DMS 273 (cell line): ENCODE measurements at regions not wholly inside any gene's neighbourhood (a gene's known extent, or its start where the extent isn't known, plus 50 kb on each side); places are given as distances from the start of the nearest gene placed in this dataset.

Source experiments
- DNase-seq: peaks from one replicate; lab custom pipeline; 2025; ENCODE audit not compliant: unreplicated experiment; lab: John Stamatoyannopoulos, UW

DNA sequence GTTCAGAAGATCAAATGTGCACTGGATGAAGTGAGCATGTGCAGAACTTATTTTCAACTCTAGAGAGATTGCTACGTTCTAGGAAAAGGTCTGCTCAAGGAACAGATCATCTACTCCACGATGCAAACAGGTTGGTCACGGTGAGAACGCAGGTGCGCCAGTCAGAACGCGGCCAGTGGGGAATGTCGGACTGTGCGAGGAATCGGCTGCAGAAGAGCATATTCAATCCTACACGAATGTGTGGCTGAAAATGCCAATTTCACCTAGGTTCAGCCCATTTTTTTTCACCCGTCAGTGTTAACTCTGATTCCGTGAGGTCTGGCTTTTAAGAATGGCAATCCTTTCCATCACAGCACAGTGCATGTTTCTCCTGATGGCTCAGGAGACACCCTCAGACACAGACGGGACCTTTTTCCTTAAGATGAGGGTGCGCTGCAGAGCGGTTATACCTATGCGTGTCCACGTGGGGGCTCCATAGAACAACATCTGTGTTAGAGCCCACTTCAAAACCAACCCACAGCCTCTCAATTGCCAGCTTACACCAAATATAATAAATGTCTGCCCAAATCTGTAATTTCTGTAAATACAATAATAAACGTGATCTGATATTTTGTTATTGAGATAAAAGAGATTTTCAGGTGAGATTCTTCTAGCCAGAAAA lies 250.4 kb downstream of the FOXA2 start:
- peak; percentile 77 for DNase-seq

DNA sequence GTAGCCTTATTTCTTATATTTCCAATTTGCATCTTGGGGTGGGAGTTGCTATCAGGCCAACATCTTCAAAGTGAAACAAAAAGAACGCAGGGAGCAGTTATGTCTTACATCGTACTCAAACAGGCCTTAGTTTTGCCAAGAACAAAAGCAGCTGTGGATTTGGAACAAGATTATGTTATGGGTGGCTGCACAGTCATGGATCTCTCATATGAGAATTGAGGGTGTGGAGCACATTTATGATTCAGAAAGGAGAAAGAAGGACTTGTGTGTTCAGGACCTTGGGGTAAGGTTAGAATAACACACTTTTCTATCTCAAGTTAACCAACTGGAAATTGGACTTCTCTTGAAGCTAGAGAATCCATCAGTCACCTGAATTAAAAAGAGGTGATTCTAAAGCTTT lies 259.9 kb downstream of the FOXA2 start:
- no peak for DNase-seq

- DNase-seq = no peak
Measured at GRCh38 chr20:22322513-22322912, 261.9 kb downstream of the FOXA2 start.

DNA sequence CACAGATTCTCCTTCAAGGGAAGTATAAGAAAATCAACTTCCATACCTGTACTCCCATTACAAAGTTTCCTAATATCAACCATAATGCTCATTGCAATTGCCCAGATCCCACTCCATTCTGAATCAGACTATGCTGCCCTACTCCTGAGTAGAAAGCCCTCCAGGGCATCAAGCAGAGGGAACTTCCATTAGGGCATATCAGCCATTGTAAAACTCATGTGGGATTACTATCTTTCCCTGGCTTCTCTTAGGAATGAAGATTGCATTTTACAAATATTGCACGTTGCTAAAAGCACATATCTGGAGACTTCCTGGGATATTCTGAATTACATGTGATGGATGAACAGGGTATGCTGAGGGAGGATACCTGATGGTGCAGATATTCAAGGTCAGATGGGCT lies 263.2 kb downstream of the FOXA2 start:
- no peak for DNase-seq

- no peak for DNase-seq
Measured at GRCh38 chr20:22320245-22320915, 264.0 kb downstream of the FOXA2 start.

GRCh38 chr20:22315771-22316170 lies 268.6 kb downstream of the FOXA2 start:
- DNase-seq = no peak

DNA sequence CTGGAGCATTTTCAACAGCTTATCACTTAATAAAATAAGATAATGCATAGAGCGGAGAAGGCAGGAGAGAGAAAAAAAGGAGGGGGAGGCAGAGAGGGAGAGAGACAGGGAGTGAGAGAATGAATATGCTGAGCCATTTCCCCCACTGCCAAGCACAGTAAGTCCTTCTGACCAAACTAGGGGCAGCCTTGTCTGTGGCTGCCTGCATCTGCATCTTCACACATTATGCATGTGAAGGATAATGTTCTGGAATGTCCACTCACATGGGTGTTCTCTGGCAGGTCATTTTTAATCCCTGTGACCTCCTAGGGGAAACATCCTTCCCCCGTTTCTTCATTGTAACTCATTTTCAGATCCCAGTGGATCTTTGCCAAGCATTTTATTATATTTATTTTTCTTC lies 269.3 kb downstream of the FOXA2 start:
- no peak for DNase-seq

DNA sequence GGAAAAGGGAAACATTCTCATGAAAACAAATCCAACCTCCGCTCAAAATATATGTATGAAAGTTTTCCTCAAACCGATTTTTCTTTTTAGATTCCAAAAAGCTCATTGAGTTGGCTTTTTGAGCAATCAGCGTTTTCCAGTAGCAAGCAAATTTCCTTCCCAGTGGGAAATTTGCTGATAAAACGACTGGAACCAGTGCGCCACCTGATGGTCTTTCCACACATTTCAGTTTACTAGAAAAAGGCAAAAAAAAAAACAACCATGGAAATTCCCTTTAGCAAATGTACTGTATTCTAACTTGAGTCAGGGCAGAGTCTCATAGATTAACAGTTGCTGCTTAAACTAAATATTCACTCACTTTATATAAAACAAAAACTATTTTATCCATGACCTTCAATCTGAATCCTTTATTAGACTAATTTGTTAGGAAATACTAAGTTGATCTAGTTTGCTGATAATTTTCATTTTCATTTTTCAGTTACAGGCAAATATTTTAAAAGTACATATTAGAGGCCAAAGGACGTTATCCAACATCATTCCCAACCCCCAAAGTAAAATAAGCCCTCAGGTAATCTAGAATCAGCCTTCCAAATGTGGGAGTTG lies 271.5 kb downstream of the FOXA2 start:
- peak; percentile 37 for DNase-seq

DNA sequence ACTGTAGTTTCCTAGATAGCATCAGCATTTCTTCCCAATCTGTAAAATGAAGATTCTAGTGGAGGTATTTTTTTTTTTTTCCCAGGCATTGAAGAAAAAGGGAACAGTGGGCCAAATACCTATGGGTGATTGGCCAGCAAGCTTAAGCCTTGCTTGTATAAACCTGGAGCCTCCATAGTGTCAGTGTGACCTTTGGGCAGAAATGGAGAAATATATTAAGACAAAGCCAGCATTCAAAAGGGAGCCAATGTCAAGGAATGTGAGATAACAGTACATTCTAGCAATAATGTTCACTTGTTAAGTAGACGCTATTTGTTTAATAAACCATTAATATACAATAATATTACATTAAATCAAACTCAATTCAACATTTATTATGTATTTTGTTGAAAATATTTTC lies 275.4 kb downstream of the FOXA2 start:
- no peak for DNase-seq

- DNase-seq = no peak
Measured at GRCh38 chr20:22307409-22307808, 277.0 kb downstream of the FOXA2 start.

DNA sequence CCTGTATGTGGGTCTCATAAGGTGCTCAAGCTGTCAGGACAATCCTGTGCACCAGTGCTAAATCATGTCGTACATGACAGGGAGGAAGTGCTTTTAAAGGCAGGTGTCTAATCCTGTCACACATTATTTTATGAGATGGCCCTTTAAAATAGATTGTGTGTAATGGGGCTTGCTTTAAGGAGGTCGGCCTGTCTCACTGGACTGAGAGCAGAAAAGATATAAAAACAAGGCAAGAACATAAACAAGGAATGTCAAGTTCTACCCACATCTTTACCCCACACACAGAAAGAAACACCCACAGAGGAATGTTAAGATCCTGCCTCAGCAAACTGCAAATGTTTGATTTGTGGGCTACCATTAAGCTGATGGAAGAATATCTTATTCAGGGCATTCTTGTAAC lies 279.0 kb downstream of the FOXA2 start:
- DNase-seq = no peak

- DNase-seq = peak; percentile 16
Measured at GRCh38 chr20:22303523-22303922, 280.8 kb downstream of the FOXA2 start.

DNA sequence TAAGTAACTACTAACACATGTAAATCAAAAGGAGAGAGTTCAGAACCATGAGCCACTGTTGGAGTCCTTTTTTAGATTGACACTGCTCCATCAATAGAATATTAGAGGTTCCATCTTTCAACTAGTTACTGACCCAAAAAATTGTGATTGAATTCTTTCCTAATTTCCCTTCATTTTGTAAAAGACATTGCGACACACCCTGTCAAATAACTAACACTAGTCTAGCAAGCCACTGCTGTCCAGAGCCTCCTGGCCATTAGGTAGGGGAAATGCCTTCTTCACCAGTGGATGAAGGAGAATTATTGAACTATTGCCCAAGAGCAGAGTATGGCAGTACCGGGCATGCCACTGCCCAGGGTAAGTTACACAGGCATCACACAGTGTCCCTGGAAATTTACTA lies 282.3 kb downstream of the FOXA2 start:
- DNase-seq = no peak

- DNase-seq = no peak
Measured at GRCh38 chr20:22293886-22294285, 290.5 kb downstream of the FOXA2 start.

GRCh38 chr20:22289442-22289841 lies 294.9 kb downstream of the FOXA2 start:
- DNase-seq = no peak

DNA sequence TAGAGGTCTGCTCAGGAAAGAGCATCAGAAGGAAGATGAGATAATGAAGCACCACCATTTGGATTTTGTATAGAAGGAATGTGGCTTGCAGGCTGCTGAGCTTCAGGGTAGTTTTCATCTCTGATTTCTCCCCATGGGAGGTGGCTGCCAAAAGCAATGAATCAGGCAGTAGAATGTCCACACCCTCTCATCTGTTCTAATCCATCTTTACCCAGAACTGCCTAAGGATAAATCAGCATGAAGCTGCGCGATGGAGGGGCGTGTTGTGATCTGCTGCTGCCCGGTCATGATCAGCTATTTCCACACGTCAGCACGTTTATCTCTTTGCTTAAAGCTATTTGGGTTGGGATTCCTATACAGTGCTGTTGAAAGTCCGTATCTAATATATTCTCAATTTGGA lies 295.4 kb downstream of the FOXA2 start:
- no peak for DNase-seq

GRCh38 chr20:22288156-22288555 lies 296.2 kb downstream of the FOXA2 start:
- DNase-seq = no peak

GRCh38 chr20:22285555-22285954 lies 298.8 kb downstream of the FOXA2 start:
- no peak for DNase-seq

- no peak for DNase-seq
Measured at GRCh38 chr20:22282696-22283095, 301.7 kb downstream of the FOXA2 start.

- DNase-seq = no peak
Measured at GRCh38 chr20:22274330-22274729, 310.0 kb downstream of the FOXA2 start.

DNA sequence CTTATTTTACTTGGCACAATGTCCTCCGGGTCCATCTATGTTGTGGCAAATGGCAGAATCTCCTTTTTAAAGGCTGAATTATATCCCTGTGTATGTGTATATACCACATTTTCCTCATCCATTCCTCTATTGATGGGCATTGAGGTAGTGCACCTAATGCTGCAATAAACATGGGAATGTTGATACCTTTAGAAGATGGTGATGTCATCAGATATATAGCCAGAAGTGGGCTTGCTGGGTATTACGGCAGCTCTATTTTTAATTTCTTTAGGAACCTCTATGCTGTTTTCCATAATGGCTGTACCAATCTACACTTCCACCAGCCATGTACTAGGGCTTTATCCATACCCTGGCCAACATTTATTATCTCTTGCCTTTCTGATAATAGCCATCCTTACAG lies 315.7 kb downstream of the FOXA2 start:
- DNase-seq = no peak

GRCh38 chr20:22264917-22265316 lies 319.5 kb downstream of the FOXA2 start:
- DNase-seq = no peak

GRCh38 chr20:22260506-22260905 lies 323.9 kb downstream of the FOXA2 start:
- no peak for DNase-seq
